PC-9 (cell line): ENCODE measurements at regions not wholly inside any gene's neighbourhood (a gene's known extent, or its start where the extent isn't known, plus 50 kb on each side); places are given as distances from the start of the nearest gene placed in this dataset.

Source experiments
- BruUV-seq: library from RNA; stranded (reverse); fragments of 400-500 nt; replicated peaks from 2 replicates; lab custom pipeline; 2021; lab: Mats Ljungman, UMichigan
- CTCF ChIA-PET: fragments of 300-600 bp; sonication (Branson Sonifier 250); formaldehyde crosslinking; loops from one replicate; lab custom pipeline; 2022; ENCODE audit warnings: antibody characterized with exemption; lab: Charles Lee
- POLR2A ChIA-PET: fragments of 300-600 bp; sonication (Branson Sonifier 250); formaldehyde crosslinking; loops from one replicate; lab custom pipeline; 2022; ENCODE audit warnings: antibody characterized with exemption; ENCODE audit not compliant: unreplicated experiment; lab: Charles Lee
- DNase-seq, 2 experiments: peaks; one replicate each; pipeline versions ENCODE4 v3.0.0 to v3.0.0-alpha.2; 2015 to 2022; ENCODE audit warnings: mixed read lengths in 1 of 2
- H2AFZ ChIP-seq: fragments of 200-600 bp; sonication (generic); 2 replicates; pipeline ENCODE4 v1.8.1; 2017; ENCODE audit warnings: antibody characterized with exemption
- H3F3A ChIP-seq: fragments of 200-600 bp; sonication (generic); 2 replicates; pipeline ENCODE4 v1.8.1; 2017; ENCODE audit warnings: antibody characterized with exemption, mild to moderate bottlenecking, low read depth; ENCODE audit not compliant: insufficient read depth
- H3K27ac ChIP-seq: fragments of 200-600 bp; sonication (generic); 2 replicates; pipeline ENCODE4 v1.6.1; 2016; ENCODE audit warnings: mixed run types
- H3K27me3 ChIP-seq: fragments of 200-600 bp; sonication (generic); 2 replicates; pipeline ENCODE4 v1.6.1; 2016; ENCODE audit warnings: low read depth, mixed run types; ENCODE audit not compliant: insufficient read depth
- H3K36me3 ChIP-seq: fragments of 200-600 bp; sonication (generic); 2 replicates; pipeline ENCODE4 v1.6.1; 2016; ENCODE audit warnings: low read depth, mixed run types
- H3K4me1 ChIP-seq: fragments of 200-600 bp; sonication (generic); replicated peaks from 2 replicates; pipeline ENCODE4 v1.6.1; 2016; ENCODE audit warnings: mixed run types; ENCODE audit not compliant: insufficient read depth
- H3K4me2 ChIP-seq: fragments of 200-600 bp; sonication (generic); 2 replicates; pipeline ENCODE4 v1.6.1; 2017; ENCODE audit warnings: mixed run types
- H3K4me3 ChIP-seq: fragments of 200-600 bp; sonication (generic); 2 replicates; pipeline ENCODE4 v1.6.1; 2016; ENCODE audit warnings: mixed run types
- H3K79me2 ChIP-seq: fragments of 200-600 bp; sonication (generic); 2 replicates; pipeline ENCODE4 v1.6.1; 2017; ENCODE audit warnings: low read depth, mixed run types
- H3K9me2 ChIP-seq: fragments of 200-600 bp; sonication (generic); 2 replicates; pipeline ENCODE4 v1.8.1; 2017; ENCODE audit warnings: mild to moderate bottlenecking; ENCODE audit not compliant: insufficient read depth
- H3K9me3 ChIP-seq: fragments of 200-600 bp; sonication (generic); 2 replicates; pipeline ENCODE4 v1.8.1; 2016; ENCODE audit warnings: low read depth; ENCODE audit not compliant: insufficient read depth
- H4K20me1 ChIP-seq: fragments of 200-600 bp; sonication (generic); 2 replicates; pipeline ENCODE4 v1.8.1; 2017; ENCODE audit not compliant: insufficient read depth
- CTCF ChIP-seq: fragments of 200-600 bp; sonication (generic); conservative IDR thresholded peaks from 2 replicates; pipeline ENCODE4 v1.6.1; 2017; ENCODE audit warnings: mixed run types, antibody characterized with exemption, mild to moderate bottlenecking, moderate library complexity
- EZH2 ChIP-seq: fragments of 200-600 bp; sonication (generic); IDR thresholded peaks from 2 replicates; pipeline ENCODE4 v1.8.0; 2017; ENCODE audit warnings: antibody characterized with exemption, low read depth
- intact Hi-C: fragments of 100-400 bp; cut with micrococcal nuclease; formaldehyde crosslinking; loops from one replicate; pipeline ENCODE4 v1.10.0; 2022; ENCODE audit not compliant: unreplicated experiment

GRCh38 chr16:49055824-49056545 lies 225.7 kb downstream of the CBLN1 start:
- Histone ChIP-seq H3K27ac (no peak overlapping the region), H3K4me3 (no peak overlapping the region), H3K36me3 (no peaks in the 10 kb centered on the region), H3K79me2 (no peaks in the 10 kb centered on the region), H3K27me3 (peaks cover 25% of the 10 kb centered on the region; the same call in 1 of the 2 replicates), H2AFZ (no peak overlapping the region), H3K4me1 (no peaks in the 10 kb centered on the region), H3K9me2 (no peaks in the 10 kb centered on the region), H3K9me3 (no peaks in the 10 kb centered on the region), H4K20me1 (no peaks in the 10 kb centered on the region), H3K4me2 (no peak overlapping the region), H3F3A (no peaks in the 10 kb centered on the region)
- intact Hi-C loops = no loop called here
- no TSS peak for BruUV-seq
- DNase-seq = no peak
- POLR2A ChIA-PET = no interaction called here
- TF ChIP-seq EZH2 (no peak), CTCF (no peak)
- CTCF ChIA-PET = no interaction called here

GRCh38 chr16:49055291-49055690 lies 226.3 kb downstream of the CBLN1 start:
- DNase-seq = no peak
- Histone ChIP-seq H3K27me3 (peaks cover 25% of the 10 kb centered on the region; the same call in 1 of the 2 replicates), H2AFZ (no peak overlapping the region), H3K36me3 (no peaks in the 10 kb centered on the region), H3K27ac (no peak overlapping the region), H3F3A (no peaks in the 10 kb centered on the region), H3K4me3 (no peak overlapping the region), H3K79me2 (no peaks in the 10 kb centered on the region), H3K9me3 (no peaks in the 10 kb centered on the region), H3K4me1 (no peaks in the 10 kb centered on the region), H3K9me2 (no peaks in the 10 kb centered on the region), H3K4me2 (no peak overlapping the region), H4K20me1 (no peaks in the 10 kb centered on the region)
- BruUV-seq = no TSS peak
- no peak for TF ChIP-seq EZH2
- no peak for TF ChIP-seq CTCF
- ChIA-PET CTCF (no interaction called here), POLR2A (no interaction called here)
- intact Hi-C loops = no loop called here

- H2AFZ ChIP-seq = no peak overlapping the region
- BruUV-seq = no TSS peak
- H3K4me1 ChIP-seq = no peaks in the 10 kb centered on the region
- H3K36me3 ChIP-seq = no peaks in the 10 kb centered on the region
- H4K20me1 ChIP-seq = no peaks in the 10 kb centered on the region
- DNase-seq = no peak
- no peaks in the 10 kb centered on the region for H3F3A ChIP-seq
- H3K27ac ChIP-seq = no peak overlapping the region
- CTCF ChIA-PET = no interaction called here
- H3K4me3 ChIP-seq = no peak overlapping the region
- no peaks in the 10 kb centered on the region for H3K79me2 ChIP-seq
- no peak overlapping the region for H3K4me2 ChIP-seq
- POLR2A ChIA-PET = no interaction called here
- no peaks in the 10 kb centered on the region for H3K9me3 ChIP-seq
- no peak for TF ChIP-seq EZH2
- no peak for TF ChIP-seq CTCF
- H3K27me3 ChIP-seq = peaks cover 25% of the 10 kb centered on the region; the same call in 1 of the 2 replicates
- intact Hi-C loops = no loop called here
- no peaks in the 10 kb centered on the region for H3K9me2 ChIP-seq
Measured at GRCh38 chr16:49054606-49055005, 227.0 kb downstream of the CBLN1 start.
